ENCODE measurements at regions not wholly inside any gene's neighbourhood (a gene's known extent, or its start where the extent isn't known, plus 50 kb on each side); places are given as distances from the start of the nearest gene placed in this dataset.

GRCh38 chr12:14254781-14255180 lies 110.7 kb upstream of the ATF7IP start:
- no peak overlapping the region for H3K4me3 ChIP-seq (ENCODE audit: low read depth, low read length, poor library complexity, severe bottlenecking)
- H2AFZ ChIP-seq (ENCODE audit: low read length): peak overlapping the region; percentile 82; the same call in 1 of the 2 replicates
- H3K36me3 ChIP-seq (ENCODE audit: insufficient read depth, low read length): peaks cover 13% of the 10 kb centered on the region
- H3K79me2 ChIP-seq (ENCODE audit: insufficient read depth, low read depth, low read length): no peaks in the 10 kb centered on the region
- ChIA-PET CTCF (ENCODE audit: unreplicated experiment) (interaction anchor here (0.6 to 1.0 kb wide), 4 partner anchors 19 to 140 kb away, joined by 3 to 11 read pairs (median 4); no protein-coding TSS in a partner anchor), POLR2A (interaction anchor here (0.5 to 2.2 kb wide), 12 partner anchors 12 to 521 kb away, joined by 3 to 8 read pairs (median 4); partner anchors contain the start of gene ATF7IP)
- H4K20me1 ChIP-seq (ENCODE audit: insufficient read depth, low read length): no peaks in the 10 kb centered on the region
- no peak for DNase-seq (ENCODE audit: low spot score)
- no peaks in the 10 kb centered on the region for H3K9me2 ChIP-seq (ENCODE audit: insufficient read depth, low read length)
- peaks cover 70% of the 10 kb centered on the region for H3K4me1 ChIP-seq (ENCODE audit: insufficient read depth, low read length, poor library complexity, severe bottlenecking)
- H3K4me2 ChIP-seq (ENCODE audit: low read length): no peak overlapping the region
- H3K27ac ChIP-seq (ENCODE audit: low read depth, low read length, poor library complexity, severe bottlenecking): no peak overlapping the region
- TF ChIP-seq, protein P1, sequence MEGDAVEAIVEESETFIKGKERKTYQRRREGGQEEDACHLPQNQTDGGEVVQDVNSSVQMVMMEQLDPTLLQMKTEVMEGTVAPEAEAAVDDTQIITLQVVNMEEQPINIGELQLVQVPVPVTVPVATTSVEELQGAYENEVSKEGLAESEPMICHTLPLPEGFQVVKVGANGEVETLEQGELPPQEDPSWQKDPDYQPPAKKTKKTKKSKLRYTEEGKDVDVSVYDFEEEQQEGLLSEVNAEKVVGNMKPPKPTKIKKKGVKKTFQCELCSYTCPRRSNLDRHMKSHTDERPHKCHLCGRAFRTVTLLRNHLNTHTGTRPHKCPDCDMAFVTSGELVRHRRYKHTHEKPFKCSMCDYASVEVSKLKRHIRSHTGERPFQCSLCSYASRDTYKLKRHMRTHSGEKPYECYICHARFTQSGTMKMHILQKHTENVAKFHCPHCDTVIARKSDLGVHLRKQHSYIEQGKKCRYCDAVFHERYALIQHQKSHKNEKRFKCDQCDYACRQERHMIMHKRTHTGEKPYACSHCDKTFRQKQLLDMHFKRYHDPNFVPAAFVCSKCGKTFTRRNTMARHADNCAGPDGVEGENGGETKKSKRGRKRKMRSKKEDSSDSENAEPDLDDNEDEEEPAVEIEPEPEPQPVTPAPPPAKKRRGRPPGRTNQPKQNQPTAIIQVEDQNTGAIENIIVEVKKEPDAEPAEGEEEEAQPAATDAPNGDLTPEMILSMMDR (conservative IDR thresholded peaks at IDR 0.05; ENCODE audit: low read length): no peak
- TF ChIP-seq EZH2phosphoT487 (IDR thresholded peaks at IDR 0.05; ENCODE audit: borderline replicate concordance, low read depth, low read length): no peak
- intact Hi-C loops (cut with micrococcal nuclease; ENCODE audit: unreplicated experiment): loop anchor here (5.0 to 10.0 kb wide), 2 partner anchors 63 to 520 kb away; a partner anchor contains a TSS
- BruUV-seq (replicated peaks): no TSS peak
- H3K9me3 ChIP-seq (ENCODE audit: low read length): peaks cover 29% of the 10 kb centered on the region

DNA sequence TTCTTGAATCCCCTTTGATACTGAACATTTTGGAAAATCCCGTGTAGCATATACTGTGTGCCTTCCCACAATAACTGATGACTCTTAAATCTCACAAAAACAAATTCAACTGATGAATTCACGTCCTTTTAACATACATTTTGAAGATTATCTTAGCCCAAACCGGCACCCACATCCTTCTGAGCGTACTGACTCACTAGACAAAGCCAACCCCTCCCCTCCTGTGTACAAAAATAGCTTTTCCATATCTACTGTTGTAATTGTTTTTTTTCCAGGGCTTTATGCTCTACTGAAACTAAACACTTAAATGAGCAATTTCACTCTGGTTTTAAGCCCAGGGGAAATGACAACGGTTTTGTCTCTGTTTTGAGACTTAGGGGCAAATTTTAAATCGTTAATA lies 109.4 kb upstream of the ATF7IP start:
- peaks cover 16% of the 10 kb centered on the region for H3K36me3 ChIP-seq (ENCODE audit: insufficient read depth, low read length)
- no peak for DNase-seq (ENCODE audit: low spot score)
- H3K79me2 ChIP-seq (ENCODE audit: insufficient read depth, low read depth, low read length): no peaks in the 10 kb centered on the region
- no peaks in the 10 kb centered on the region for H3K9me2 ChIP-seq (ENCODE audit: insufficient read depth, low read length)
- no TSS peak for BruUV-seq (replicated peaks)
- TF ChIP-seq EZH2phosphoT487 (IDR thresholded peaks at IDR 0.05; ENCODE audit: borderline replicate concordance, low read depth, low read length): no peak
- TF ChIP-seq, protein P1 (conservative IDR thresholded peaks at IDR 0.05; ENCODE audit: low read length): no peak
- POLR2A ChIA-PET: interaction anchor here (0.6 to 1.7 kb wide), 6 partner anchors 15 to 151 kb away, joined by 3 to 8 read pairs (median 6); no protein-coding TSS in a partner anchor
- peak overlapping the region; percentile 71 for H3K4me2 ChIP-seq (ENCODE audit: low read length)
- CTCF ChIA-PET (ENCODE audit: unreplicated experiment): no interaction called here
- intact Hi-C loops (cut with micrococcal nuclease; ENCODE audit: unreplicated experiment): loop anchor here (1.0 to 10.0 kb wide), 5 partner anchors 15 to 519 kb away; partner anchors contain the start of gene ATF7IP
- H3K27ac ChIP-seq (ENCODE audit: low read depth, low read length, poor library complexity, severe bottlenecking): peak overlapping the region; percentile 98
- H3K4me3 ChIP-seq (ENCODE audit: low read depth, low read length, poor library complexity, severe bottlenecking): no peak overlapping the region
- peaks cover 31% of the 10 kb centered on the region for H3K9me3 ChIP-seq (ENCODE audit: low read length)
- H2AFZ ChIP-seq (ENCODE audit: low read length): peak overlapping the region; percentile 82; the same call in 1 of the 2 replicates
- peaks cover 82% of the 10 kb centered on the region for H3K4me1 ChIP-seq (ENCODE audit: insufficient read depth, low read length, poor library complexity, severe bottlenecking)
- H4K20me1 ChIP-seq (ENCODE audit: insufficient read depth, low read length): no peaks in the 10 kb centered on the region

- Histone ChIP-seq H3K9me2 (ENCODE audit: insufficient read depth, low read length) (no peaks in the 10 kb centered on the region), H3K79me2 (ENCODE audit: insufficient read depth, low read depth, low read length) (no peaks in the 10 kb centered on the region), H3K4me2 (ENCODE audit: low read length) (peak overlapping the region; percentile 71), H3K27ac (ENCODE audit: low read depth, low read length, poor library complexity, severe bottlenecking) (peak overlapping the region; percentile 98), H4K20me1 (ENCODE audit: insufficient read depth, low read length) (no peaks in the 10 kb centered on the region), H3K4me3 (ENCODE audit: low read depth, low read length, poor library complexity, severe bottlenecking) (peak overlapping the region; percentile 42), H3K9me3 (ENCODE audit: low read length) (peaks cover 31% of the 10 kb centered on the region), H3K4me1 (ENCODE audit: insufficient read depth, low read length, poor library complexity, severe bottlenecking) (peaks cover 79% of the 10 kb centered on the region), H2AFZ (ENCODE audit: low read length) (peak overlapping the region; percentile 82), H3K36me3 (ENCODE audit: insufficient read depth, low read length) (peaks cover 16% of the 10 kb centered on the region)
- no peak for TF ChIP-seq EZH2phosphoT487 (IDR thresholded peaks at IDR 0.05; ENCODE audit: borderline replicate concordance, low read depth, low read length)
- TF ChIP-seq, protein P1 (conservative IDR thresholded peaks at IDR 0.05; ENCODE audit: low read length): peak; percentile 98
- peak; percentile 94 for DNase-seq (ENCODE audit: low spot score)
- intact Hi-C loops (cut with micrococcal nuclease; ENCODE audit: unreplicated experiment): loop anchor here (1.0 to 10.0 kb wide), 8 partner anchors 16 to 518 kb away; partner anchors contain the start of gene ATF7IP
- CTCF ChIA-PET (ENCODE audit: unreplicated experiment): no interaction called here
- POLR2A ChIA-PET: interaction anchor here (0.6 to 1.7 kb wide), 2 partner anchors 16 to 130 kb away, joined by 5 to 6 read pairs; no protein-coding TSS in a partner anchor
- BruUV-seq (replicated peaks): no TSS peak
These were observed 108.8 kb upstream of the ATF7IP start for GRCh38 chr12:14256555-14257169.
